ENCODE measurements at regions not wholly inside any gene's neighbourhood (a gene's known extent, or its start where the extent isn't known, plus 50 kb on each side); places are given as distances from the start of the nearest gene placed in this dataset.

DNA sequence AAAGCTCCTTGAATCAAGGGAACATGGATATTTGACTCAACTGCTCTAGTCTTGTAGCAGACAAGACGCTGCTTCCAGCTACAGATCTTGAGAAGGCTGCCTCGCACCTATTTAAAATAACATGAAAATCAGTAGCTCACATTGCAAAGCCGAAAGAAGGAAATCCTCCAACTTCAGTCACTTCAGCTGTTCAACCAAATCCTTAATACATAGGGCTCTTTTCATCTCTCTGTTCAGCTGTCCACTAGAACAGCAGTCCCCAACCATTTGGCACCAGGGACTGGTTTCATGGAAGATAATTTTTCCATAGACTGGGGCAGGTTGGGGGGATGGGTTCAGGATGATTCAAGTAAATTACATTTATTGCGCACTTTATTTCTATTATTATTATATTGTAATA is 1116.0 kb upstream of the TMEM132C start:
- no peaks in the 10 kb centered on the region for H3K9me3 ChIP-seq (ENCODE audit: control insufficient read depth, low read depth, low read length)
- no peak overlapping the region for H3K27ac ChIP-seq (ENCODE audit: insufficient read length, low read depth, low read length)
- no peak overlapping the region for H3K4ac ChIP-seq (ENCODE audit: low read depth, low read length)
- H4K20me1 ChIP-seq (ENCODE audit: control insufficient read depth, insufficient read depth, insufficient read length): no peaks in the 10 kb centered on the region
- TF ChIP-seq, protein P1, sequence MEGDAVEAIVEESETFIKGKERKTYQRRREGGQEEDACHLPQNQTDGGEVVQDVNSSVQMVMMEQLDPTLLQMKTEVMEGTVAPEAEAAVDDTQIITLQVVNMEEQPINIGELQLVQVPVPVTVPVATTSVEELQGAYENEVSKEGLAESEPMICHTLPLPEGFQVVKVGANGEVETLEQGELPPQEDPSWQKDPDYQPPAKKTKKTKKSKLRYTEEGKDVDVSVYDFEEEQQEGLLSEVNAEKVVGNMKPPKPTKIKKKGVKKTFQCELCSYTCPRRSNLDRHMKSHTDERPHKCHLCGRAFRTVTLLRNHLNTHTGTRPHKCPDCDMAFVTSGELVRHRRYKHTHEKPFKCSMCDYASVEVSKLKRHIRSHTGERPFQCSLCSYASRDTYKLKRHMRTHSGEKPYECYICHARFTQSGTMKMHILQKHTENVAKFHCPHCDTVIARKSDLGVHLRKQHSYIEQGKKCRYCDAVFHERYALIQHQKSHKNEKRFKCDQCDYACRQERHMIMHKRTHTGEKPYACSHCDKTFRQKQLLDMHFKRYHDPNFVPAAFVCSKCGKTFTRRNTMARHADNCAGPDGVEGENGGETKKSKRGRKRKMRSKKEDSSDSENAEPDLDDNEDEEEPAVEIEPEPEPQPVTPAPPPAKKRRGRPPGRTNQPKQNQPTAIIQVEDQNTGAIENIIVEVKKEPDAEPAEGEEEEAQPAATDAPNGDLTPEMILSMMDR (conservative IDR thresholded peaks at IDR 0.05): no peak
- no CpG with 5 or more reads among the region's 4 CpGs for WGBS (ENCODE audit: extremely low coverage, insufficient read length, low lambda C conversion rate)
- H3K79me1 ChIP-seq (ENCODE audit: insufficient read depth, low read depth, low read length, poor library complexity, severe bottlenecking): no peaks in the 10 kb centered on the region
- H3K27me3 ChIP-seq (ENCODE audit: insufficient read depth, low read length): no peaks in the 10 kb centered on the region
- H3K4me1 Mint-ChIP-seq: peaks cover 42% of the 10 kb centered on the region in 2 experiments
- H3K27ac Mint-ChIP-seq: no peak overlapping the region
- H3T11ph ChIP-seq (ENCODE audit: low read length): no peak overlapping the region
- no peak overlapping the region for H3K56ac ChIP-seq (ENCODE audit: insufficient read length, low read depth, low read length)
- no peak overlapping the region for H4K5ac ChIP-seq (ENCODE audit: insufficient read length, low read depth, low read length)
- no peak overlapping the region for H2BK12ac ChIP-seq (ENCODE audit: insufficient read length, low read depth, low read length)
- peaks cover 9% of the 10 kb centered on the region; the same call in 1 of the 2 replicates for H3K4me1 ChIP-seq (ENCODE audit: insufficient read depth, low read length)
- no peak overlapping the region for H2BK15ac ChIP-seq (ENCODE audit: low read depth, low read length)
- no peak overlapping the region for H3K9ac ChIP-seq (ENCODE audit: extremely low read depth, insufficient read length, low read length)
- H2BK5ac ChIP-seq (ENCODE audit: insufficient read length, low read length): no peak overlapping the region
- H3K27me3 Mint-ChIP-seq (ENCODE audit: low read depth): no peaks in the 10 kb centered on the region
- no peak overlapping the region for H2BK120ac ChIP-seq (ENCODE audit: low read depth, low read length, poor library complexity, severe bottlenecking)
- peaks cover 5 to 6% of the 10 kb centered on the region in 2 experiments; a peak in 3 of 5 replicates for H3K9me3 Mint-ChIP-seq
- no peaks in the 10 kb centered on the region for H3K23me2 ChIP-seq (ENCODE audit: insufficient read length, low read depth, low read length, poor library complexity, severe bottlenecking)
- H3K79me2 ChIP-seq (ENCODE audit: insufficient read depth, low read length): no peaks in the 10 kb centered on the region
- H3K4me3 Mint-ChIP-seq: no peak overlapping the region
- no peak for DNase-seq
- no peak overlapping the region for H2AFZ ChIP-seq (ENCODE audit: low read length)
- H3K36me3 Mint-ChIP-seq (ENCODE audit: insufficient read depth in 1 of 3, low read depth in 3 of 3): peaks cover 0 to 3% (median 0%) of the 10 kb centered on the region in 3 experiments; a peak in 3 of 7 replicates
- H3K23ac ChIP-seq (ENCODE audit: insufficient read length, low read depth, low read length): no peak overlapping the region
- H3K18ac ChIP-seq (ENCODE audit: insufficient read length, low read depth, low read length): no peak overlapping the region
- H2BK20ac ChIP-seq (ENCODE audit: low read depth, low read length, poor library complexity, severe bottlenecking): no peak overlapping the region
- no peak overlapping the region for H3K14ac ChIP-seq (ENCODE audit: insufficient read depth, low read length)
- no peak overlapping the region for H4K8ac ChIP-seq (replicated peaks; ENCODE audit: insufficient read length, low read depth, low read length)
- H3K4me2 ChIP-seq (ENCODE audit: insufficient read depth, insufficient read length, low read length): no peak overlapping the region
- no peak overlapping the region for H2AK5ac ChIP-seq (ENCODE audit: insufficient read length, low read length)
- no peak overlapping the region for H4K91ac ChIP-seq (ENCODE audit: insufficient read length, low read depth, low read length)

Data from H9 (cell line).